GM19328 (cell line): ENCODE measurements at regions not wholly inside any gene's neighbourhood (a gene's known extent, or its start where the extent isn't known, plus 50 kb on each side); places are given as distances from the start of the nearest gene placed in this dataset.
A peak's percentile ranks its signal among the peaks of the same experiment; 100 is the strongest.
"Not testable (repeated sequence)": the region's sequence is repeated elsewhere in the genome, so short reads cannot be mapped to it uniquely, and the experiment has no call there.

Experiments
- ATAC-seq: cut with Tn5 transposase; IDR thresholded peaks from one replicate; pipeline ENCODE4 v1.9.1; 2021; ENCODE audit warnings: mild to moderate bottlenecking, moderate library complexity; ENCODE audit not compliant: unreplicated experiment

- ATAC-seq: no peak
Observed at GRCh38 chr2:48183276-48183675, 131.2 kb upstream of the FOXN2 start.

- ATAC-seq: no peak
Observed at GRCh38 chr2:48183991-48184390, 130.5 kb upstream of the FOXN2 start.

GRCh38 chr2:48187503-48187902 lies 127.0 kb upstream of the FOXN2 start:
- ATAC-seq: no peak

- no peak for ATAC-seq
Observed at GRCh38 chr2:48189552-48190228, 124.8 kb upstream of the FOXN2 start.

GRCh38 chr2:48190230-48190629 lies 124.3 kb upstream of the FOXN2 start:
- ATAC-seq: no peak

GRCh38 chr2:48194641-48195040 lies 119.8 kb upstream of the FOXN2 start:
- no peak for ATAC-seq

- ATAC-seq: no peak
Observed at GRCh38 chr2:48195169-48195568, 119.3 kb upstream of the FOXN2 start.

GRCh38 chr2:48197618-48198017 lies 116.9 kb upstream of the FOXN2 start:
- no peak for ATAC-seq

- ATAC-seq: no peak
Observed at GRCh38 chr2:48198371-48198770, 116.1 kb upstream of the FOXN2 start.

- ATAC-seq: no peak
Observed at GRCh38 chr2:48199070-48199469, 115.4 kb upstream of the FOXN2 start.

GRCh38 chr2:48200620-48201293 lies 113.7 kb upstream of the FOXN2 start:
- ATAC-seq: no peak

GRCh38 chr2:48201435-48201834 lies 113.0 kb upstream of the FOXN2 start:
- ATAC-seq: not testable (repeated sequence)

GRCh38 chr2:48202863-48203642 lies 111.4 kb upstream of the FOXN2 start:
- no peak for ATAC-seq

GRCh38 chr2:48203668-48204067 lies 110.8 kb upstream of the FOXN2 start:
- ATAC-seq: no peak

- ATAC-seq: no peak
Observed at GRCh38 chr2:48204750-48205136, 109.7 kb upstream of the FOXN2 start.

GRCh38 chr2:48205137-48205798 lies 109.2 kb upstream of the FOXN2 start:
- ATAC-seq: peak; percentile 52

GRCh38 chr2:48206056-48206656 lies 108.3 kb upstream of the FOXN2 start:
- ATAC-seq: not testable (repeated sequence)

- no peak for ATAC-seq
Observed at GRCh38 chr2:48207201-48207641, 107.3 kb upstream of the FOXN2 start.

- no peak for ATAC-seq
Observed at GRCh38 chr2:48207851-48208250, 106.6 kb upstream of the FOXN2 start.

GRCh38 chr2:48209214-48209885 lies 105.1 kb upstream of the FOXN2 start:
- ATAC-seq: no peak
